ENCODE measurements at regions not wholly inside any gene's neighbourhood (a gene's known extent, or its start where the extent isn't known, plus 50 kb on each side); places are given as distances from the start of the nearest gene placed in this dataset.

GRCh38 chr20:59413326-59413865 lies 113.0 kb downstream of the EDN3 start:
- no peak for DNase-seq (ENCODE audit: low read depth)
- in situ Hi-C loops (cut with HindIII; ENCODE audit: low sequenced_read_pairs) = loop anchor here (5.0 kb wide), 1 partner anchor 94 kb away; no protein-coding TSS in a partner anchor
- no peak overlapping the region for H3K4me3 ChIP-seq (ENCODE audit: low read depth, low read length)
- TF ChIP-seq CTCF (IDR thresholded peaks at IDR 0.05; ENCODE audit: low read depth, low read length, missing control alignments) = no peak

DNA sequence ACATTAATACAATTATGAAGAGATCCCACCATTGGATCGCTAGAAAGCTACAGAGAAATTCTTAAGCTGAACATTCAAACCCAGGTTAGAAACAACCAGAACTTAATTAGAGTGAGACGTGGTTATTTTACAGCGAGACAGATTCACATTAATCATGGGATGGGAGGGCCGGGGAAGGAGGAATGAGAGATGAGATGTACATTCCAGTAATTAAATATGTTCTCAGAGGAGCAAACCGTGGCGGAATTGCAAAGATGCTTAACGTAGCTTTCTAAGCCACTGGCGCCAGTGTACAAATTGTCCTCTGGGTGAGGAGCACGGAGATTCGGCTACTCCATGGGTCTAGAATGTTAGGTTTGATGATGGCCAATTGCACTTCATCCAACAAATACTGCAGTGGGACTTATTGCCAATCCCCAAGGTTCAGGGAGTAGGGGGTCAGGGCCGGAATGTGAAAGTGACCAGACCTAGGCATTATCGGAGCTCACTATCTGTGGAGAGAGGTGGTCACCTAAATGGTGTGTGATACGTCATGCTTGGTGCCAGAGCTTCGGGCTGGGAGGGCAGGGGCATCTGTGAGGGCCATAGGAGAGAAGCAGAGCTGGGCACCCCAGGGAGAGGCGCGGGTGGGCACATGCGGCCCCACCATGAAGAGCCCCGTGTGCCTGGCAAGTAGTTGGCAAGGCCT lies 114.7 kb downstream of the EDN3 start:
- TF ChIP-seq CTCF (IDR thresholded peaks at IDR 0.05; ENCODE audit: low read depth, low read length, missing control alignments) = no peak
- in situ Hi-C loops (cut with HindIII; ENCODE audit: low sequenced_read_pairs) = loop anchor here (5.0 kb wide), 1 partner anchor 92 kb away; no protein-coding TSS in a partner anchor
- H3K4me3 ChIP-seq (ENCODE audit: low read depth, low read length) = no peak overlapping the region
- no peak for DNase-seq (ENCODE audit: low read depth)

- H3K4me3 ChIP-seq (ENCODE audit: low read depth, low read length) = no peak overlapping the region
- TF ChIP-seq CTCF (IDR thresholded peaks at IDR 0.05; ENCODE audit: low read depth, low read length, missing control alignments) = no peak
- DNase-seq (ENCODE audit: low read depth) = no peak
- in situ Hi-C loops (cut with HindIII; ENCODE audit: low sequenced_read_pairs) = no loop called here
These were observed 116.5 kb downstream of the EDN3 start for GRCh38 chr20:59416916-59417315.

DNA sequence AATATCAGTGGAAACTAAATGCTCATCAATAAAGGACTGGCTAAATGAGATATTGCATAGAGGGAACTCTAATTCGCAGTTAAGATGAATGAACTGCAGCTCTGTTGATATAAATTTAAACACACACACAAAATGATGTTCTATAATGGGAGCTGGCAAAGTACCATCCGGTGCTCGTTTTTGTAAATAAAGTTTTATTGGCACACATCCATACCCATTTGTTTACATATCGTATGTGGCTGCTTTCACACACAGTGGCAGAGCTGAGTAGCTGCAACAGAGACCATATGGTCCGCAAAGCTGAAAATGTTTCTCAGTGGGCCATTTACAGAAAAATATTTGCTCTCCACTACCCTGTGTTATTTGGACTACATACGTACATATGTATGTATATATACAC lies 120.7 kb downstream of the EDN3 start:
- TF ChIP-seq CTCF (IDR thresholded peaks at IDR 0.05; ENCODE audit: low read depth, low read length, missing control alignments) = no peak
- no peak overlapping the region for H3K4me3 ChIP-seq (ENCODE audit: low read depth, low read length)
- in situ Hi-C loops (cut with HindIII; ENCODE audit: low sequenced_read_pairs) = no loop called here
- no peak for DNase-seq (ENCODE audit: low read depth)

DNA sequence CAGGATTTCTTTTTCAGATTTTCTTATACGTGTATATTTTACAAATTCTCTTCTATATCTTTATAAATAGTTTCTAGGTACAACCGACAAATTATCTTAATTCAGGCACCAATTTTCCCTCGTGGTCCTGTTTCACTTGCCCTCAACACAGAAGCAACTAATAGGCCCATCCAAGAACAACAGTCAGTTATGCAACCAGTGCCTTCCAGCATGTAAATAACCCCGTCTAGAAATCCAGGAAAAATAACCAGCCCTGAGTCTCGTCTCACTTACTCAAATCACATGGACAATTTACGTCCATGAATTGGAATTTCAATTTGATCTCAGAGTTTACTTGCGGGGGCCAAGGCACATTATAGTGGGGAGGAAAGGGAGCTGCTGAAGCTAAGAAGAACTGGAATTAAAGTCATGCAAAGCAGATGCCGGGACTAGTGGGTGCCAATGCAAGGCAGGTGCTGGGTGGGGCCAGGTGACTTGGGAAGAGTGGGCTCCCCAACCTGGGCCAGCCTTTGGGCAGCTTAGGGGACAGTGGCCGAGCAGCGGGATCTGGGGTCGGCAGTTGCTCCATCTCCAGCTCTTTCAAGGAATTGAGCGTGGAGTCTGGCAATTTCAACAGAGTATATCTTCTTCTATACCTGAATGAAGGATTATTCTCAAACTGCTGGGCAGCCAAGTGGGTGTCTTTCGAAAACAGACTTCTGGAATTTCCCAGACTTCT lies 121.7 kb downstream of the EDN3 start:
- in situ Hi-C loops (cut with HindIII; ENCODE audit: low sequenced_read_pairs) = no loop called here
- TF ChIP-seq CTCF (IDR thresholded peaks at IDR 0.05; ENCODE audit: low read depth, low read length, missing control alignments) = no peak
- no peak for DNase-seq (ENCODE audit: low read depth)
- H3K4me3 ChIP-seq (ENCODE audit: low read depth, low read length) = no peak overlapping the region

GRCh38 chr20:59422872-59423544 lies 122.6 kb downstream of the EDN3 start:
- TF ChIP-seq CTCF (IDR thresholded peaks at IDR 0.05; ENCODE audit: low read depth, low read length, missing control alignments) = no peak

More at GRCh38 chr20:59422872-59423544, 122.6 kb downstream of the EDN3 start:
- in situ Hi-C loops (cut with HindIII; ENCODE audit: low sequenced_read_pairs) = no loop called here
- no peak for DNase-seq (ENCODE audit: low read depth)
- H3K4me3 ChIP-seq (ENCODE audit: low read depth, low read length) = no peak overlapping the region
